Esophagus (tissue), 2 donors: ENCODE measurements at regions not wholly inside any gene's neighbourhood (a gene's known extent, or its start where the extent isn't known, plus 50 kb on each side); places are given as distances from the start of the nearest gene placed in this dataset.

Source experiments
- H3K27ac ChIP-seq, 2 donors: one replicate each; pipeline ENCODE4 v1.5.1; 2013; ENCODE audit warnings: low read depth in 2 of 2, mild to moderate bottlenecking in 2 of 2, inconsistent platforms in 1 of 2, low read length in 1 of 2, moderate library complexity in 1 of 2
- H3K27me3 ChIP-seq, 2 donors: one replicate each; pipeline ENCODE4 v1.6.1; 2013; ENCODE audit warnings: low read length in 2 of 2, control low read depth in 1 of 2, mild to moderate bottlenecking in 1 of 2; ENCODE audit not compliant: insufficient read depth in 2 of 2, control insufficient read depth in 1 of 2
- H3K36me3 ChIP-seq, 2 donors: one replicate each; pipeline ENCODE4 v1.6.1; 2013; ENCODE audit warnings: low read length in 1 of 2; ENCODE audit not compliant: control insufficient read depth in 2 of 2, insufficient read depth in 2 of 2
- H3K4me1 ChIP-seq, 2 donors: one replicate each; pipeline ENCODE4 v1.6.1; 2013; ENCODE audit warnings: low read length in 1 of 2; ENCODE audit not compliant: control insufficient read depth in 2 of 2, insufficient read depth in 2 of 2
- H3K4me3 ChIP-seq, 2 donors: one replicate each; pipeline ENCODE4 v1.5.1; 2013; ENCODE audit warnings: low read length in 2 of 2, mild to moderate bottlenecking in 2 of 2, low read depth in 1 of 2, moderate library complexity in 1 of 2
- H3K9me3 ChIP-seq, 2 donors: one replicate each; pipeline ENCODE4 v1.6.1; 2013; ENCODE audit warnings: mild to moderate bottlenecking in 2 of 2, low read depth in 1 of 2, low read length in 1 of 2, moderate library complexity in 1 of 2; ENCODE audit not compliant: control insufficient read depth in 2 of 2, insufficient read depth in 1 of 2
- WGBS, 2 donors: extraction: QIAGEN DNeasy Blood & Tissue Kit; methylation state at CpG; one replicate each; pipeline ENCODE4 v1.1.7; 2013; 5-methylcytosine and 5-hydroxymethylcytosine counted together
- donor health status: healthy with polysubstance abuse.
- donor health status: Bipolar disorder and iron deficiency.

- 27 to 28% methylated on average over 1 of the region's 1 CpG for WGBS, 2 donors
- H3K4me3 ChIP-seq: no peak overlapping the region
- no peaks in the 10 kb centered on the region for H3K4me1 ChIP-seq
- no peaks in the 10 kb centered on the region for H3K27me3 ChIP-seq
- no peak overlapping the region for H3K27ac ChIP-seq
- no peaks in the 10 kb centered on the region for H3K36me3 ChIP-seq
- H3K9me3 ChIP-seq: no peaks in the 10 kb centered on the region
Measured at GRCh38 chr9:81772144-81772543, 82.8 kb upstream of the TLE1 start.

- Histone ChIP-seq H3K9me3 (no peaks in the 10 kb centered on the region), H3K27me3 (peaks cover 0 to 3% of the 10 kb centered on the region in 2 donors), H3K4me1 (no peaks in the 10 kb centered on the region), H3K36me3 (no peaks in the 10 kb centered on the region), H3K4me3 (no peak overlapping the region), H3K27ac (no peak overlapping the region)
- 74 to 83% methylated on average over 1 of the region's 1 CpG for WGBS, 2 donors
Measured at GRCh38 chr9:81776390-81776789, 87.0 kb upstream of the TLE1 start.

DNA sequence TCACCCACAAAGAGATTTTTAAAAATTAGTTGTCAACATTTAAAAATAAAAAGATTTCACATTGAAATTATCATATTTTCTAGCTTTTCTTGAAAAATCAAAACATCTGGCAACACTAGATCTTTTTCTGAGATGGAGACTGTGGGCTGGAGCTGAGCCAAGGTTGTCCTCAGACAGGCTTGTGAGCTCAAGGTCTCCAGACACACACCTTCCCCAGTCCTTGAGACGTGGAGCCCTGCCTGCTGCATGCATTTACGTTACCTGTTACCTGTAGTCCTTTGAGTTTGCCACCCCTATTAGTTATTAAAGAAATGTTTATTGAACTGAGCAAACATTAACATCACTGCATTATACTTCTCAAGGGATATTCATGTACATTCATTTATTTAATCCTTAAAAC, 87.5 kb upstream of the TLE1 start:
- Histone ChIP-seq H3K27ac (no peak overlapping the region), H3K27me3 (peaks cover 0 to 3% of the 10 kb centered on the region in 2 donors), H3K9me3 (no peaks in the 10 kb centered on the region), H3K4me3 (no peak overlapping the region), H3K4me1 (no peaks in the 10 kb centered on the region), H3K36me3 (no peaks in the 10 kb centered on the region)
- WGBS, 2 donors: 67 to 90% methylated on average over 2 of the region's 2 CpGs

- no peaks in the 10 kb centered on the region for H3K4me1 ChIP-seq
- no peaks in the 10 kb centered on the region for H3K9me3 ChIP-seq
- H3K4me3 ChIP-seq: no peak overlapping the region
- peaks cover 0 to 3% of the 10 kb centered on the region in 2 donors for H3K27me3 ChIP-seq
- 45 to 53% methylated on average over 3 of the region's 3 CpGs for WGBS, 2 donors
- no peaks in the 10 kb centered on the region for H3K36me3 ChIP-seq
- no peak overlapping the region for H3K27ac ChIP-seq
Measured at GRCh38 chr9:81777482-81777881, 88.1 kb upstream of the TLE1 start.

DNA sequence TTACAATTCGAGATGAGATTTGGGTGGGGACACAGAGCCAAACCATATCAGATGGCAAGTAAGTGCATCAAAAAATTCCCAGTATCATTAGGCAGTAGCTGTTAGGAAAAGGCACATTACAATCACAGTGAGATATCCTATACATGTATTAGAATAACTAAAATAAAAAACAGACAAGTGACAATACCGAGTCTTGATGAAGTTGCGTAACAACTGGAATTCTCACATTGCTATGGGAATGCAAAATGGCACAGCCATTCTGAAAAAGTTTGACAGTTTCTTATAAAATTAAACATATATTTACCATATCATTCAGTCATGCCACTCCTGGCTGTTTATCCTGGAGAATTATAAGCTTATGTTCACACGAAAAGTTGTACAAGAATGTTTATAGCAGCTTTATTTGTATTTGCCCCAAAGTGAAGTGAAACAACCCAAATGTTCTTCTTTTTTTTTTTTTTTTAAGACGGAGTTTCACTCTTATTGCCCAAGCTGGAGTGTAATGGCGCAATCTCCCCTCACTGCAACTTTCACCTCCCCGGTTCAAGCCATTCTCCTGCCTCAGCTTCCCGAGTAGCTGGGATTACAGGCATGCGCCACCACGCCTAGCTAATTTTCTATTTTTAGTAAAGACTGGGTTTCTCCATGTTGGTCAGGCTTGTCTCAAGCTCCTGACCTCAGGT, 93.1 kb upstream of the TLE1 start:
- H3K27ac ChIP-seq: no peak overlapping the region
- peaks cover 0 to 3% of the 10 kb centered on the region in 2 donors for H3K27me3 ChIP-seq
- no peaks in the 10 kb centered on the region for H3K9me3 ChIP-seq
- WGBS, 2 donors: 91% methylated on average over 10 of the region's 10 CpGs
- H3K4me3 ChIP-seq: no peak overlapping the region
- H3K4me1 ChIP-seq: no peaks in the 10 kb centered on the region
- H3K36me3 ChIP-seq: no peaks in the 10 kb centered on the region

- WGBS, 2 donors: 80 to 81% methylated on average over 4 of the region's 4 CpGs
- Histone ChIP-seq H3K27me3 (no peaks in the 10 kb centered on the region), H3K4me1 (no peaks in the 10 kb centered on the region), H3K27ac (no peak overlapping the region), H3K4me3 (no peak overlapping the region), H3K36me3 (no peaks in the 10 kb centered on the region), H3K9me3 (no peaks in the 10 kb centered on the region)
Measured at GRCh38 chr9:81787747-81788632, 98.6 kb upstream of the TLE1 start.

DNA sequence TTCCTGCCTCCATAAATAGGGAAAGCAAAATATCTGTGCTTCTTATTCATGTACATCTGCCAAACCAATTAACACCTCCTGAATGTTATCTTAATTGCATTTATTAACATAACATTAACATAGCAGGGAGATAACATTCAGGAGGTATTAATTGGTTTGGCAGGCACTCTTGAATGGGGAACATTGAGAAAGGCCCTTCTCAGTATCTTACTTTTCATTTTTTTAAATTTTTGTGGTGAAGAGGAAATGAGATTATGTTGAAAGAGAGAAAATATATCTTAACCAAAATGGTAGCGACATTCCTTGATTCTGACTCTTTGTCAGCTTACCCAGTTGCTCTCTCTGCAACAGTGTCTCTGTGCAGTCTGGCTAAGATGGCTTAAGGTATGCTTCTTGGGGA, 100.4 kb upstream of the TLE1 start:
- no peaks in the 10 kb centered on the region for H3K36me3 ChIP-seq
- no peaks in the 10 kb centered on the region for H3K4me1 ChIP-seq
- 84 to 93% methylated on average over 1 of the region's 1 CpG for WGBS, 2 donors
- no peaks in the 10 kb centered on the region for H3K27me3 ChIP-seq
- H3K4me3 ChIP-seq: no peak overlapping the region
- H3K27ac ChIP-seq: no peak overlapping the region
- no peaks in the 10 kb centered on the region for H3K9me3 ChIP-seq

DNA sequence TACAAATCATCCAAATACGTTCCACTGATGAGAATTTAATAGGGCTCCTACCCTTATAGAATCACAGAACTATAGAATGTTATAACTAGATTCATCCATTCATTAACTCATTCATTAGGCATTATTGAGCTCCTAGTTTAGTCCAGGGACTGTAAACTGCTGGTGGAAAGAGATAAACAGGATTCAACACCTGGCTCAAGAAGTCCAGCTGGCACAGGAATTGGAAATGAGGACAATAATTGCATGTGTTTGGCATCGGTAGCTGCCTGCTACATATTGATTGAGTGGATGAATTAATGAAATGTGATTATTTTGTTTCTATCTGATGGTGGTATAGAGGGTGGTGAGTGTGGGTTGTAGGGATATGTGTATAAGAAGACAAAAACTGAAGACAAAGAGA, 100.8 kb upstream of the TLE1 start:
- 77% methylated on average over 2 of the region's 2 CpGs for WGBS, 2 donors
- Histone ChIP-seq H3K4me3 (no peak overlapping the region), H3K27ac (no peak overlapping the region), H3K36me3 (no peaks in the 10 kb centered on the region), H3K4me1 (no peaks in the 10 kb centered on the region), H3K27me3 (no peaks in the 10 kb centered on the region), H3K9me3 (no peaks in the 10 kb centered on the region)

- H3K36me3 ChIP-seq: no peaks in the 10 kb centered on the region
- H3K9me3 ChIP-seq: no peaks in the 10 kb centered on the region
- no peak overlapping the region for H3K4me3 ChIP-seq
- WGBS, 2 donors: 94 to 96% methylated on average over 7 of the region's 7 CpGs
- no peak overlapping the region for H3K27ac ChIP-seq
- no peaks in the 10 kb centered on the region for H3K27me3 ChIP-seq
- no peaks in the 10 kb centered on the region for H3K4me1 ChIP-seq
Measured at GRCh38 chr9:81791076-81791475, 101.7 kb upstream of the TLE1 start.

GRCh38 chr9:81798606-81799005, 109.3 kb upstream of the TLE1 start:
- Histone ChIP-seq H3K4me3 (no peak overlapping the region), H3K27ac (no peak overlapping the region), H3K4me1 (no peaks in the 10 kb centered on the region), H3K9me3 (no peaks in the 10 kb centered on the region), H3K36me3 (no peaks in the 10 kb centered on the region), H3K27me3 (no peaks in the 10 kb centered on the region)
- 54 to 71% methylated on average over 3 of the region's 3 CpGs for WGBS, 2 donors
